AG04450 (cell line): ENCODE measurements at regions not wholly inside any gene's neighbourhood (a gene's known extent, or its start where the extent isn't known, plus 50 kb on each side); places are given as distances from the start of the nearest gene placed in this dataset.

Experiments used
- CTCF ChIA-PET: fragments of 300-600, 350-600 bp; formaldehyde crosslinking; extraction: SDS; loops from one replicate; lab custom pipeline; 2022; ENCODE audit warnings: antibody characterized with exemption, inconsistent platforms; lab: Charles Lee
- POLR2A ChIA-PET: fragments of 350-600 bp; formaldehyde crosslinking; extraction: SDS; loops from one replicate; lab custom pipeline; 2021; ENCODE audit warnings: antibody characterized with exemption, inconsistent platforms; lab: Yijun Ruan, JAX
- DNase-seq: peaks from one replicate; pipeline ENCODE4 v3.0.0-alpha.2; 2011; ENCODE audit warnings: low read depth, low spot score
- H3K27ac ChIP-seq: one replicate; pipeline ENCODE4 v1.5.1; 2012; ENCODE audit warnings: low read depth, low read length, control low read depth
- H3K27me3 ChIP-seq: one replicate; pipeline ENCODE4 v1.6.0; 2012; ENCODE audit warnings: low read length; ENCODE audit not compliant: control insufficient read depth, insufficient read depth
- H3K4me3 ChIP-seq: 2 replicates; pipeline ENCODE4 v1.5.1; 2011; ENCODE audit warnings: mild to moderate bottlenecking, low read depth, low read length, control low read depth
- H3K9me3 ChIP-seq: 2 replicates; pipeline ENCODE4 v1.5.1; 2012; ENCODE audit warnings: low read length; ENCODE audit not compliant: control insufficient read depth, insufficient read depth
- CTCF ChIP-seq: IDR thresholded peaks from 2 replicates; pipeline ENCODE4 v1.5.1; 2011; ENCODE audit warnings: low read depth, low read length, control low read depth, inconsistent platforms

GRCh38 chr5:152255411-152255810 lies 149.7 kb downstream of the NMUR2 start:
- H3K27me3 ChIP-seq = no peaks in the 10 kb centered on the region
- TF ChIP-seq CTCF = no peak
- ChIA-PET CTCF (no interaction called here), POLR2A (no interaction called here)
- no peak overlapping the region for H3K27ac ChIP-seq
- DNase-seq = no peak
- H3K9me3 ChIP-seq = no peaks in the 10 kb centered on the region
- no peak overlapping the region for H3K4me3 ChIP-seq

GRCh38 chr5:152247850-152248385 lies 157.2 kb downstream of the NMUR2 start:
- no peak for TF ChIP-seq CTCF
- Histone ChIP-seq H3K27me3 (no peaks in the 10 kb centered on the region), H3K4me3 (no peak overlapping the region), H3K9me3 (no peaks in the 10 kb centered on the region), H3K27ac (no peak overlapping the region)
- ChIA-PET POLR2A (no interaction called here), CTCF (no interaction called here)
- DNase-seq = no peak

- TF ChIP-seq CTCF = no peak
- ChIA-PET CTCF (no interaction called here), POLR2A (no interaction called here)
- no peak overlapping the region for H3K4me3 ChIP-seq
- no peak for DNase-seq
- H3K27me3 ChIP-seq = no peaks in the 10 kb centered on the region
- no peak overlapping the region for H3K27ac ChIP-seq
- H3K9me3 ChIP-seq = no peaks in the 10 kb centered on the region
Measured at GRCh38 chr5:152246401-152246800, 158.7 kb downstream of the NMUR2 start.

GRCh38 chr5:152237531-152237930 lies 167.5 kb downstream of the NMUR2 start:
- Histone ChIP-seq H3K4me3 (no peak overlapping the region), H3K27me3 (no peaks in the 10 kb centered on the region), H3K27ac (no peak overlapping the region), H3K9me3 (no peaks in the 10 kb centered on the region)
- CTCF ChIA-PET = no interaction called here
- POLR2A ChIA-PET = no interaction called here
- no peak for TF ChIP-seq CTCF
- DNase-seq = no peak

GRCh38 chr5:152226191-152226590 lies 178.9 kb downstream of the NMUR2 start:
- POLR2A ChIA-PET = no interaction called here
- DNase-seq = no peak
- H3K9me3 ChIP-seq = peaks cover 2% of the 10 kb centered on the region; the same call in 1 of the 2 replicates
- no peak overlapping the region for H3K4me3 ChIP-seq
- no peak for TF ChIP-seq CTCF
- H3K27me3 ChIP-seq = no peaks in the 10 kb centered on the region
- CTCF ChIA-PET = no interaction called here
- H3K27ac ChIP-seq = no peak overlapping the region
